ENCODE measurements at regions not wholly inside any gene's neighbourhood (a gene's known extent, or its start where the extent isn't known, plus 50 kb on each side); places are given as distances from the start of the nearest gene placed in this dataset.

GRCh38 chr5:77847814-77848290 is 71.7 kb upstream of the TBCA start:
- H3K9me3 ChIP-seq (ENCODE audit: control insufficient read depth, insufficient read depth, low read length): no peaks in the 10 kb centered on the region
- no peak overlapping the region for H3K4me3 ChIP-seq (ENCODE audit: insufficient read depth, low read depth, low read length)
- intact Hi-C loops (cut with micrococcal nuclease): no loop called here
- H3K9ac ChIP-seq (ENCODE audit: low read depth, low read length): no peak overlapping the region
- H3K27ac ChIP-seq (ENCODE audit: insufficient read depth, low read length): no peak overlapping the region
- H3K14ac ChIP-seq (replicated peaks; ENCODE audit: low read depth, low read length): no peak overlapping the region
- no peak overlapping the region for H2BK120ac ChIP-seq (ENCODE audit: low read depth, low read length)
- DNase-seq (no peak), ATAC-seq (ENCODE audit: low read depth) (no peak)
- H4K8ac ChIP-seq (ENCODE audit: low read depth in 2 of 2, low read length in 2 of 2): no peak overlapping the region
- POLR2A ChIA-PET (ENCODE audit: unreplicated experiment): no interaction called here
- no peak overlapping the region for H4K5ac ChIP-seq (ENCODE audit: low read depth, low read length)
- no TSS peak for BruUV-seq (replicated peaks)
- no peak overlapping the region for H3K56ac ChIP-seq (ENCODE audit: extremely low read depth, insufficient read depth, low read length)
- no peak overlapping the region for H2BK15ac ChIP-seq (ENCODE audit: low read depth, low read length)
- in situ Hi-C loops (cut with MboI; ENCODE audit: low sequenced_read_pairs): no loop called here
- H3K36me3 ChIP-seq (ENCODE audit: control insufficient read depth, insufficient read depth, low read length): no peaks in the 10 kb centered on the region
- no peaks in the 10 kb centered on the region for H4K20me1 ChIP-seq (ENCODE audit: insufficient read depth, low read length)
- no peak overlapping the region for H3K4me2 ChIP-seq (ENCODE audit: low read depth, low read length)
- no peak overlapping the region for H3K23ac ChIP-seq (ENCODE audit: low read depth, low read length)
- H2AK5ac ChIP-seq (ENCODE audit: low read depth, low read length): no peak overlapping the region
- H3K27me3 ChIP-seq (ENCODE audit: control insufficient read depth, insufficient read depth, low read length): peaks cover 14% of the 10 kb centered on the region
- no peak overlapping the region for H2BK20ac ChIP-seq (ENCODE audit: low read depth, low read length)
- H4K91ac ChIP-seq (ENCODE audit: insufficient read depth, low read depth, low read length): no peak overlapping the region
- H2AK9ac ChIP-seq (replicated peaks; ENCODE audit: low read depth, low read length, poor library complexity): no peak overlapping the region
- no CpG with 5 or more reads among the region's 7 CpGs for WGBS, 2 experiments (ENCODE audit: extremely low coverage in 2 of 2, insufficient read length in 1 of 2)
- no peak overlapping the region for H3K4ac ChIP-seq (ENCODE audit: low read depth, low read length)
- peaks cover 7% of the 10 kb centered on the region for H3K9me1 ChIP-seq (ENCODE audit: insufficient read depth, low read length)
- peaks cover 6% of the 10 kb centered on the region; the same call in 1 of the 2 replicates for H3K4me1 ChIP-seq (ENCODE audit: control insufficient read depth, insufficient read depth, low read length)
- CTCF ChIA-PET: interaction anchor here (1.0 kb wide), 1 partner anchor 107 kb away, joined by 3 read pairs; no protein-coding TSS in a partner anchor
- no peak overlapping the region for H2AFZ ChIP-seq (replicated peaks; ENCODE audit: low read length, poor library complexity)
- no peaks in the 10 kb centered on the region for H3K79me1 ChIP-seq (ENCODE audit: low read depth in 1 of 2, low read length in 2 of 2)
- no peak overlapping the region for H2BK5ac ChIP-seq (ENCODE audit: low read depth, low read length, poor library complexity, severe bottlenecking)
- no peak overlapping the region for H3K18ac ChIP-seq (ENCODE audit: low read depth, low read length)
- TF ChIP-seq RAD21 (IDR thresholded peaks at IDR 0.05; ENCODE audit: low read length) (no peak), MAFK (IDR thresholded peaks at IDR 0.05; ENCODE audit: low read depth, low read length) (no peak), FOS (IDR thresholded peaks at IDR 0.05; ENCODE audit: low read depth, low read length) (no peak), CHD1 (IDR thresholded peaks at IDR 0.05; ENCODE audit: low read depth, low read length) (no peak), NFE2L2 (IDR thresholded peaks at IDR 0.05; ENCODE audit: low read depth, low read length) (no peak), USF2 (IDR thresholded peaks at IDR 0.05; ENCODE audit: low read depth, low read length) (no peak), ELK1 (IDR thresholded peaks at IDR 0.05; ENCODE audit: borderline replicate concordance, low read depth, low read length) (no peak), POLR2A (IDR thresholded peaks at IDR 0.05; ENCODE audit: low read depth, low read length) (no peak), BHLHE40 (IDR thresholded peaks at IDR 0.05; ENCODE audit: low read depth, low read length) (no peak), RCOR1 (IDR thresholded peaks at IDR 0.05; ENCODE audit: insufficient replicate concordance, low read length) (no peak), CTCF (conservative IDR thresholded peaks at IDR 0.05; ENCODE audit: low read depth, low read length) (no peak), MXI1 (IDR thresholded peaks at IDR 0.05; ENCODE audit: borderline replicate concordance, low read depth, low read length) (no peak), SMC3 (IDR thresholded peaks at IDR 0.05; ENCODE audit: low read depth, low read length) (no peak)
- dilution Hi-C loops (cut with HindIII; ENCODE audit: low sequenced_read_pairs, unreplicated experiment): no loop called here

All from IMR-90 (cell line).